ENCODE measurements at regions not wholly inside any gene's neighbourhood (a gene's known extent, or its start where the extent isn't known, plus 50 kb on each side); places are given as distances from the start of the nearest gene placed in this dataset.
"Not testable (repeated sequence)": the region's sequence is repeated elsewhere in the genome, so short reads cannot be mapped to it uniquely, and the experiment has no call there.

DNA sequence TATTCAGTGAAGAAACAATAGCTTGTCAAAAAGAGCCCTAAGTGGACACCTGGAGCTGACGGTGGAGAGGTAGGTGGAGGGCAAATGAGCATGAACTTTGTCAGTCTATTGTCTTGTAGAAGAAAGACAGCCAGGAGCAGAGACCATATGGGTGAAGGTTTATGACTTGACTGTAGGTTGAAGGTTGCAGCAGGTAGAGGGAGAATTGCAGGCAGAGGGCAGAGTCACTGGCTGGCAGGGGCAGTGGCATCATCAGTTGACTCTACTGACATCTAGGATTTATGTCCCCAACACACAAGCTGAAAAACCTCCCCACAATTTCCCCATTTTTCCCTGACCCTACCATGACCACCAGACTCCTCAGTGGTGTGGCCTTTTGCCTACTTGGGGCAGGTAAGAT is 243.6 kb upstream of the PRSS58 start:
- no peak for DNase-seq (ENCODE audit: low spot score)

DNA sequence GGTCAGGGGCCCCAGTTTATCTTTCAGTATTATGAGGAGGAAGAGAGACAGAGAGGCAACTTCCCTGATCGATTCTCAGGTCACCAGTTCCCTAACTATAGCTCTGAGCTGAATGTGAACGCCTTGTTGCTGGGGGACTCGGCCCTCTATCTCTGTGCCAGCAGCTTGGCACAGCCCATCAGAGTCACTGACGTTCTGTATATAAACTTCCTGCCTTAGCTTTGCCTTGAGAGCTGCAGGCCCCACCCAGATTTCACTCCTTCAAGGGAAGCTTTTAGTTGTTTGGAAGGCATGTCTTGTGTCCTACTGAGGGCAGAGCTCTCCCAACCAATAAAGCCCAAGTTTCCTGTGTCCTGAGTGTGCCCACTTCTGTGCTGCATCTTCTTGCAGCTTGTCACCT is 242.5 kb upstream of the PRSS58 start:
- DNase-seq (ENCODE audit: low spot score): peak; percentile 27

DNA sequence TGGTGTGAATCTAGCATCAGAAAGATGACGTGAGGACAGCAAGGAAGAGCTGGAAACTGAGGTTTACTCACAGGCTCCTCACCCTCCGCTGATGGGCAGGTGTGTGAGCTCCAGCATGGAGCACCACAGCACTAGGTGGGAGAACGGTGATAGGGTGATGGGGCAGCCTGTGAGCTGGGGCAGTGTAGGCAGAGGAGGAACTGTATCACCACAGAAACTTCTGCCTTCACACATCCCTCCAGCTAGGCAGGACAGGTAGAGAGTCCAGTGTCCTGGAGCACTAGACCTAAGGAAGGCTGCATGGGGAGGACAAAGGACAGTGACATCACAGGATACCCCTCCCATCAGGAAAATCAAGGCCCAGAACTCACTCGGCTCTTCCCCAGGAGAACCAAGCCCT is 241.8 kb upstream of the PRSS58 start:
- no peak for DNase-seq (ENCODE audit: low spot score)

DNA sequence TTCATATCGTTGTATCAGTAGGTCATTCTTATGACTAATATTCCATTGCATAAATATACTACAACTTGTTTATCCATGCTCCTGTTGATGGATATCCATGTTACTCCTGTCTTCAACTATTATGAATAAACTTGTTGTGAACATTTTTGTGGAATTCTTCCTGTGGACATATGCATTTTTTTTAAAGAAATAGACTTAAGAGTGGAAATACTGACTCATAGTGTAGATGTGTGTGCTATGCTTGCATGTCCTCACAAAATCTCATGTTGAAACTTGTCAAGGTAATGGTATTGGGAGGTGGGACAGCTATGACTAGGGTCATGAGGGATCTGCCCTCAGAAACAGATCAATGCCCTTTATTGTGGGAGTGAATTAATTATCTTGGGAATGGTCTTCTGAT is 240.5 kb upstream of the PRSS58 start:
- no peak for DNase-seq (ENCODE audit: low spot score)

DNA sequence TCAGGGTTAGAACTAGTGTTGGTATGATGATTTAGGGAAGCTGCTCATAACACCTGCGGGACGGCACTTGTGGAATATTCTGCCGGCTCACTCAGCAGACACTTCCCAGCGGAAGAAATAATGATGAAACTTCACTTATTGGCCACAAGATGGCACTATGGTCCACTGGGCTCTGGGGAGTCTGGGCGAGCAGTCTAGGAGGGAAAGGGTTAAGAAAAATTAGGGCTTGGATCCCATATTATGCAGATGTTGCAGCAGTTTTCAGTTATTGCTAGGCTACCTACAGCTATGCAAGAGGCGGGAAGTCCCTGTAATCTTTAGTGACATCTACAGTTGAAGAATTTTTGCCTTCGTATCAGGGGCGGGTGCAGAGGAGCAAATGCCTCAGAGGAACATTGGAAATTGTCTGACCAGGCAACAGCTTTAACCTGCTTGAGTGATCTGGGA is 238.7 kb upstream of the PRSS58 start:
- DNase-seq (ENCODE audit: low spot score): peak; percentile 72

DNA sequence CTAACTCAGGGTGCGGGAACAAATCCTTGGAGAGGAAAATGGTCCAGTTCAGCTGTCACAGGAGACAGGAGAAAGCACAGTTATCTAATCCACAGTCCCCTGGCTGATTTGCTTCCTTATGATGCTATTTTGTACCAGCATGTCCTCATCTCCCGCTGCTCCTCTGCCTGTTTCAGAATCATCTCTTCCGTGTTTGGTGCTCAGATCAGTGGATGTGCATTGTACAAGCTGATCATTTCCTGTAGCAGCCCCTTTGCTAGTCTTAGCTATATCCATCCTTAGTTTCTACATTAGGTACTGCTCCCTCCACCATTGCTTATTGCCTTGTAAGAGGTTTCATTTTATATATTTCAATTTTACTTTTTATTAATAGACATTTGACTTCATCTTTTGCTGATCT is 238.0 kb upstream of the PRSS58 start:
- not testable (repeated sequence) for DNase-seq (ENCODE audit: low spot score)

DNA sequence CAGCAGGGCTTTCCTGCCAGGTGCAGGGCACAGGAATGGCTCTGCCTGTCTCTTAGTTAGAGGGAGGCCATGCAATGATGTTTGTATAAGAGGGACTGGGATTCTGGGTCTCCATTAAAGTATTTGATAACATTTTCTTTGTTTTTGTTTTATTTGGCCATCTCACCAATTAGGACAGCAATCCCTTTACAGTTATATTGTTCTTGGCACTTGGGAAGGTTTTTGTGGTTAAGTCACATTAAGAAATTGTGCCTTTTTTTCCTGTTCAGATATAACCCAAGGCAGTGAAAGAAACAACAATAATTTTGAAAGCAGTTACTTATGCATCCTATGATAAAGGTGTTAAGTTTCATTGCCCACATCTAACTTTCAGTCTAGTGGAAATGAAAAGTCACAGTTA is 237.4 kb upstream of the PRSS58 start:
- not testable (repeated sequence) for DNase-seq (ENCODE audit: low spot score)

DNA sequence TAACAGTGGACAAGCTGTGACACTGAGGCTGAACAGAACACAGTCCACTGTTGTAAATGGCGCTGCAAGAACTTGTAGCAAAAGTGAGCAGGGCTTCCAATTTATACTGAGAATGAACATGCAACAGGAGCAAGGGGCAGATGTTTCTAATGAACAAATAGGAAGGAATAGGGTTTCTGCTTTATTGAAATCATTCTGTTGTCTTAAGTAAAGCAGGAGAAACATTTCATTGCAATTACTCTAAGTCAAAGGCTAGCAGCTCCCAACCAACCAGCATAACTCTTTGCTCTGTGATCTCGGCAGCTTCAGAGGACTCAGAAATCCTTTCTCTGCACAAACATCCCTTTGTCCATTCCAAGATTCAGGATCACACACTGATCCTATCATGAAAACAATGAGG is 236.2 kb upstream of the PRSS58 start:
- DNase-seq (ENCODE audit: low spot score): no peak

DNA sequence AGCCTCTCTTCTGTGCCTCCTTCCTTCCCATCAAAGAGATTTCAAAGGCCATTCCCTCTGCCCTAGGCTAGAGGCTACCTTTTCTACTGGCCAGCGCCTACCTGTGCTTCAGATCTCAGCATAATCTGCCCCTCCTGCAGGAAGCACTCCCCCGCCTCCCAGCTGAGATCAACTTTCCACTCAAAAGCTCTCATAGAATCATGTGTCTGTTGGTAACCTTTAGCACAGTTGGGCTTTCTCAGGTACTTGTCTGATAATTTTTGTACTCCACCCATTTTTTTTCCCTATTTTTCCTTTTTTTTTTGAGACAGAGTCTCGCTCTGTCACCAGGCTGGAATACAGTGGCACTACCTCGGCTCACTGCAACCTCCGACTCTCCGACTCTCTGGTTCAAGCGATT is 231.0 kb upstream of the PRSS58 start:
- peak; percentile 75 for DNase-seq (ENCODE audit: low spot score)

DNA sequence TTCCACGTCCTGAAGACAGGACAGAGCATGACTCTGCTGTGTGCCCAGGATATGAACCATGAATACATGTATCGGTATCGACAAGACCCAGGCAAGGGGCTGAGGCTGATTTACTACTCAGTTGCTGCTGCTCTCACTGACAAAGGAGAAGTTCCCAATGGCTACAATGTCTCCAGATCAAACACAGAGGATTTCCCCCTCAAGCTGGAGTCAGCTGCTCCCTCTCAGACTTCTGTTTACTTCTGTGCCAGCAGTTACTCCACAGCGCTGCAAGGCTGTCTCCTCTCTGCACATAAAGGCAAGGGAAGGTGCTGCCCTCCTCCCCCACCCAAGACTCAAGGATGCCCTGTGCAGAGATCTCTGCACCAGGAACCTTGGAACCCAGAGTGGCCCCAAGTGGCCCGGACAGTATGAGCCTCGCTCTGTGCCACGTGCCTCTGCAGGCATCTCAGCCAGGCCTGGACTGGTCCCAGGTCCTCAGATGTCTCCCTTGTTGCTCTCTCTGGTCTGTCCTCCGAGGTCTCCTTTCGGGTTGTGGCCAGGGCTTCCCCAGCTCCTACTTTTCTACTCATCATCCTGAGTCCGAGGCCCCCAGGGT is 230.3 kb upstream of the PRSS58 start:
- no peak for DNase-seq (ENCODE audit: low spot score)

DNA sequence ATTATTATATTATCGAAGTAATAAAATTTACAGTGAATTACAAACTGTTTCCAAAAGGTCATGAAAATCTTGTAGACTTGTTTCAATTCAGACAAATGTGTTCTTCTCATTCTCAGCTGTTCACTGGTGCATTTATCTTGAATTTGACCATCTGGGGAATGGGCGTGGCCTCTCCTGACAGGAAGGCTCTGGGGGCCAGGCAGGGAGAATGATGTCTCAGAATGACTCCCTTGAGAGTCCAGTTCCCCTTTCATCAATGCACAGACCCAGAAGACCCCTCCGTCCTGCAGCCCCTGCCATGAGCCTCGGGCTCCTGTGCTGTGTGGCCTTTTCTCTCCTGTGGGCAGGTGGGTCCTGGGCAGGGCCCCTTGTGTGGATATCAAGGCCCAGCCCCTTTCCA is 229.7 kb upstream of the PRSS58 start:
- DNase-seq (ENCODE audit: low spot score): not testable (repeated sequence)

DNA sequence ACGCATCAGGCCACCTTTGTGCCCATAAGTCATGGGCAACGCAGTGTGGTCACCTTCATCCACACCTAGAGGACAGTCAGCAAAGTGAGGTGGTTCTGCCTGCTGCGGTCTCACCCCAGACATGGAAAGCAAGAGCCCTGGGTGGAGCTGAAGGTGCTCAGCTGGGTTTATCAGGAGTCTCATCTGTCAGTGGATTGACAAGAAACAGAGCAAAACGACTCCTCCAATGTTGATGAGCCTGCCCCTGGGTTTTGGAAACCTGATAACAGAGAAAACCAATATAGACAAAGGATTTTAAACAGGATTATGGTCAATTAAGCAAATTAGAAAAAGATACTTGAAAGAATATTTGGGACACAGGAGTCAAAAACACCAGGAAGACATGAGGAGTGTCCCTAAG is 229.3 kb upstream of the PRSS58 start:
- DNase-seq (ENCODE audit: low spot score): no peak

DNA sequence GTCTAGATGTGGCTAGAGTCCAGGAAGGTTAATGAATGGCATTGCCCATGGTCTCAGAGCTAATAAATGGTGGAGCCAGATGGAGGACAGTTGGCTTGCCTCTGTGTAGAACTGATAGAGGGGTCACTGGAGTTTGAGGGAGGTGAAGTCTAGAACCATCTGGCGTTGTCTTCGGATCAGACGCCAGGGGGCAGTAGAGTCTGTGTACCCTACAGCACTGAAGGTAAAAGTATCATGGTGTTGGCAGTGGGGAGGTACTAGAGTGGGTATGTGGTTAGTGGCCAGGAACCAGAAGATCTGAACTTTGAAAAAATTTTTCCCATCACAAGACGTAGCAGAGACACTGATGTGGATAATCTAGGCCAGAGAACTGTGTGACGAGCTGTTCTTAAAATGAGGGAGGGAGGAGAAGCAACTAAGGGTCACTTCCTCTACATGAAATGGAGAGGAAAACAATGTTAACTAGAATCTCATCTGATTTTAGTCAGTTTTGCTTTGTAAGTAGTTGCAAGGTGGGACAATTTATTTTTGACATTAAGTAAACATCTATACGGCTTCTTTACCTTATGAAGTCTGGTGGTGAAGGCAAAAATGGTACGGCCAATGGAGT is 227.9 kb upstream of the PRSS58 start:
- DNase-seq (ENCODE audit: low spot score): no peak

DNA sequence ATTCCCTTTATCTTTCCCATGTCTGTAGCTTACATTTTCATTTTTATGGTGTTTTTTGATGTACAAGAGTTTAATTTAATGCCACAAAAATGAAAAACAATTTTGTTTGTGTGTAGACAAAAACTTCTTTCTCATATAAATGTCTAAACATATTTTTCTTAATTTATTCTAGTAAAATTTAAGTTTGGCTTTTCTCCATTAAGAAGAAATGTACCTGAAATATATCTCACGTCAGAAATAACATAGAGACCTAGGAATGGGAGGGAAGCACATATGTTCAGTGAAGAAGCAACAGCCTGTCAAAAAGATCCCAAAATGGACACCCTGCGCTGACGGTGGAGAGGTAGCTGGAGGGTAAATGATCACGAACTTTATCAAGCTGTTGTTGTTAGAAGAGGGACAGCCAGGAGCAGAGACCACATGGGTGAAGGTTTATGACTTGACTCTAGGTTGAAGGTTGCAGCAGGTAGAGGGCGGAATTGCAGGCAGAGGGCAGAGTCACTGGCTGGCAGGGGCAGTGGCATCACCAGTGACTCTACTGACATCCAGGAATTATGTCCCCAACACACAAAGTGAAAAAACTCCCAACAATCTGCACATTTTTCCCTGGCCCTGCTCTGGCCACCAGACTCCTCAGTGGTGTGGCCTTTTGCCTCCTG is 225.9 kb upstream of the PRSS58 start:
- no peak for DNase-seq (ENCODE audit: low spot score)

DNA sequence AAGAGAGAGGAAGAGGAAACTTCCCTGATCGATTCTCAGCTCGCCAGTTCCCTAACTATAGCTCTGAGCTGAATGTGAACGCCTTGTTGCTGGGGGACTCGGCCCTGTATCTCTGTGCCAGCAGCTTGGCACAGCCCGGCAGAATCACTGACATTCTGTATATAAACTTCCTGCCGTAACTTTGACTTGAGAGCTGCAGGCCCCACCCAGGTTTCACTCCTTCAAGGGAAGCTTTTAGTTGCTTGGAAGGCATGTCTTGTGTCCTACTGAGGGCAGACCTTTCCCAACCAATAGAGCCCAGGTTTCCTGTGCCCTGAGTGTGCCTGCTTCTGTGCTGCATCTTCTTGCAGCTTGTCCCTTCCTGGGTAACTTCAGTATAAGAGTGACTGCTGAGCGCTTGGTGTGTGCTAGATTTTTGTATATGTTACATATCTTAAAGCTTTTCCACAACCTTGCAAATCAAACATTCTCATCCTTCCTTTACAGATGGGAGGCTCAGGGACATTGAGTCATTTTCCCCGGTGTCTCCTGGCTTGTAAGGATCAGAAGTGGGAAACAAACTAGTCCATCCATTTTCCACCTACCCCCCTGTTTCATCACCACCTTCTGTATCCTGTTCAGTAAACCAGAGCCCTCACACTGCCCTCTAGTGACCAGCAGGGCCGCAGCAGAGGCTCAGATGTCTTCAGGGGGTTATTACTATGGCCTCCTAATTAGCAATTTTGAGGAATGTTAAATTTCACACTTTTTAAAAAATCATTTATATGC is 225.2 kb upstream of the PRSS58 start:
- DNase-seq (ENCODE audit: low spot score): peak; percentile 69

DNA sequence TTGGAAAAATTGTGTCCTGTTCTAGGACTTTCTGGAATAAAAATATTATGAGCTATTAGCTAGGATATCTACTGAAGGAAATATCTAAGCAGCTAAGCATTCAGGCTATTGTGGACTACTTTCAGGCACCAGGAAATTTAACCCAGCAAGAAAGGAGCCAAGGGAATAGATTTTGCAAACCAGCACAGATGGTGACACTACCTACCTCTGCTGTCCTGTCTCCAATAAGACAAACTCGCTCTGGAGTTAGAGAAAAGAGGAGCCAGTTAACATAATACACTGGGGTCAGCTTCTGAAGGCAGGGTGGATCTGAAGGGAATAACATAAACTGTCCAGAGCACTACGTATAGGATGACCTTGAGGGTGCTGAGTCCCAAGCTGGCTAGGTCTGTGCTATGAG is 223.7 kb upstream of the PRSS58 start:
- DNase-seq (ENCODE audit: low spot score): no peak

DNA sequence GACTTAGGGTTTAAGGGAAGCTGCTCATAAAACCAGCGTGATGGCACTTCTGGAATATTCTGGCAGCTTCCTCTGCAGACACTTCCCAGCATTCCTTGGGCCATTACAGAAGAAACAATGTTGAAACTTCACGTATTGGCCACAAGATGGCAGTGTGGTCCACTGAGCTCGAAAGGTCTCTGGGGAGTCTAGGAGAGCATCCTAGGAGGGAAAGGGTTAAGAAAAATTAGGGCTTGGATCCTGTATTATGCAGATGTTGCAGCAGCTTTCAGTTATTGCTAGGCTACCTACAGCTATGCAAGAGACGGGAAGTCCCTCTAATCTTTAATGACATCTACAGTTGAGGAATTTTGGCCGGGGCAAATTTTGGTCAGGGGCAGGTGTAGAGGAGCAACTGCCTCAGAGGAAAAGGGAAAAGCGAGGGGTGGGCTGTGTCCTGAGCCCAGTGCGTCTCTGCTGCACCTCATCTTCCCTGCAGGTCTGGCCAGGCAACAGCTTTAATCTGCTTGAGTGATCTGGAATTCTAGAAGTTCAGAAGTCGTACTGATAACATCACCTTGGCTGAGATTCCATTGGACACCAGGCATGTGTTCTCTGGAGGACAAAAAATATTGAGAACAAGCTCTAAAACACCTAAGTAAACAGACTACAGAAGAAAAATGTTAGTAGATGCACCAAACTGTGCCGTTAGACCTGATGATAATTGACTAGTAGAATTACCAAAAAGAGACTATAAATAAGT is 220.8 kb upstream of the PRSS58 start:
- peak; percentile 58 for DNase-seq (ENCODE audit: low spot score)

DNA sequence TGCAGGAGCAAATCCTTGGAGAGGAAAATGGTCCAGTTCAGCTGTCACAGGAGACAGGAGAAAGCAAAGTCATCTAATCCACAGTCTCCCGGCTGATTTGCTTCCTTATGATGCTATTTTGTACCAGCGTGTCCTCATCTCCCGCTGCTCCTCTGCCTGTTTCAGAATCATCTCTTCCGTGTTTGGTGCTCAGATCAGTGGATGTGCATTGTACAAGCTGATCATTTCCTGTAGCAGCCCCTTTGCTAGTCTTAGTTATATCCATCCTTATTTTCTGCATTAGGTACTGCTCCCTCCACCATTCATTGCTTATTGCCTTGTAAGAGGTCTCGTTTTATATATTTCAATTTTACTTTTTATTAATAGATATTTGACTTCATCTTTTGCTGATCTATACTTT is 219.9 kb upstream of the PRSS58 start:
- not testable (repeated sequence) for DNase-seq (ENCODE audit: low spot score)

DNA sequence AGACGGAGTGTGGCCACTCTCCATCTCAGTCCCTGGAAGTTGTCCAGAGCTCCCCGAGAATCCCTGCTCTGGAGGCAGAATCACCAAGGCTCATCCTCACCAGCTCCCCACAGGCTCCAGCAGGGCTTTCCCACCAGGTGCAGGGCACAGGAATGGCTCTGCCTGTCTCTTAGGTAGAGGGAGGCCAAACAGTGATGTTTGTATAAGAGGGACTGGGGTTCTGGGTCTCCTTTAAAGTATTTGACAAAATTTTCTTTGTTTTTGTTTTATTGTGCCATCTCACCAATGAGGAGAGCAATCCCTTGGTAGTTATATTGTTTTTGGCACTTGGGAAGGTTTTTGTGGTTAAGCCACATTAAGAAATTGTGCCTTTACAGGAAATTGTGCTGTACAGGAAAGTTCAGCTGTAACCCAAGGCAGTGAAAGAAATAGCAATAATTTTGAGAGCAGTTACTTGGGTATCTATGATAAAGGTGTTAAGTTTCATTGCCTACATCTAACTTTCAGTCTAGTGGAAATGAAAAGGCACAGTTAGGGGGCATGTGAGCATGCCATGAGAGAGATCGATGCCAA is 219.3 kb upstream of the PRSS58 start:
- DNase-seq (ENCODE audit: low spot score): no peak

DNA sequence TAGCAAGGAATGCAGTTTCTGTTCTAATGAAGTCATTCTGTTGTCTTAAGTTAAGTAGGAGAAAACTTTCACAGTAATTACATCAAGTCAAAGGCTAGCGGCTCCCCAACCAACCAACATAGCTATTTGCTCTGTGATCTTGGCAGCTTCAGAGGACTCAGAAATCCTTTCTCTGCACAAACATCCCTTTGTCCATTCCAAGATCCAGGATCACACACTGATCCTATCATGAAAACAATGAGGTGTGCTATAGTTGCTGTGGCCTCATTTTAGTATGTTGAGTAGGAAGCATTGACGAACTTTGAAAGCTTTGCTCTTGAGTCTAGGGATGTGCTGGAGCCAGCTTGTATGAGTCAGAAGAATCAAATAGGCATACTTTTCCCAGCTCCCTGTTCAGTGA is 218.2 kb upstream of the PRSS58 start:
- no peak for DNase-seq (ENCODE audit: low spot score)

DNA sequence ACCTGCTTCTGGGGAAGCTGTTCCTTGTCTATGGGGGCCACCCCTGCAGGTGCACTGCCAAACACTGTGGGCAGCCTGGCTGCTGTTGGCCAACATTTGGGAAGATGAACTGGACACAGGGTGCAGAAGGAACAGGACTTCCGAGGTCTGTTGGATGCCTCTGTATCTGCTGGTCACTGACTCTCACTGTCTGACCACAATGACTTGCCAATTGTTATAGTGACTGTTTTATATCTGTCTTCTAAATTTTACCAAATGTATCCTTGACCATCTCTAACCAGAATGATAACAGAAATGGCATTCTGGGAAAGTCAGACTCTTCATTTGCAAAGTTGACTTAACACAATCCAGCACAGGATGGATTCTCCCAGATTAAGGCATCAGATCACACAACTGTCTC is 214.0 kb upstream of the PRSS58 start:
- DNase-seq (ENCODE audit: low spot score): no peak

DNA sequence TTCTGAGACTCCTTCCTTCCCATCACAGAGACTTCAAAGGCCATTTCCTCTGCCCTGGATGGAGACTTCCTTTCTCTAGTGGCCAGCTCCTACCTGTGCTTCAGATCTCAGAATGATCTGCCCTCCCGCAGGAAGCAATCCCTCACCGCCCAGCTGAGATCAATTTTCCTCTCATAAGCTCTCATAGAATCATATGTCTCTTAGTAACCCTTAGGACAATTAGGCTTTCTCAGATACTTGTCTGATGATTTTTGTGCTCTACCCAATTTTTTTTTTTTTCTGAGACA is 212.6 kb upstream of the PRSS58 start:
- peak; percentile 28 for DNase-seq (ENCODE audit: low spot score)
